ENCODE measurements at regions not wholly inside any gene's neighbourhood (a gene's known extent, or its start where the extent isn't known, plus 50 kb on each side); places are given as distances from the start of the nearest gene placed in this dataset.

DNA sequence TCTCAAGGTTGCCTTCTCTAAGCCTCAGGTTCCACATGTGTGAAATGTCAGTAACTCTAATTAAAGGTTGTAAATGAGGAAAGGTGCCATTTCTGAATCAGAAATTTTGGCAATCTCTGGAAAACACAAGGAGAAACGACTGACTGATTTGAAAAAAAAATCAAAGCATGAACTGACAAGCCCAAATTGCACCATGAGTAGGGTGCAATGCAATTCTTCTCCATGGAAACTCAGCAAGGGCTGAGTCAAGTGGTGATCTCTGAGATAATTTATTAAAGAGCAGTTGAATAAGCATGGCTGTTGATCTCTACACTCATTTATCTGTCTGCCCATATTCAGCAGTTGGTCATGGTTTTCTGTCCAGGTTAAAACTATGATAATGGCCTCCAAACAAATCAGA lies 201.6 kb upstream of the CMC1 start:
- no peak for DNase-seq
- Histone ChIP-seq H3K9me2 (replicated peaks; ENCODE audit: insufficient read depth, low read length) (no peaks in the 10 kb centered on the region), H3K36me3 (replicated peaks; ENCODE audit: insufficient read depth, low read length) (no peaks in the 10 kb centered on the region), H3K4me3 (ENCODE audit: low read length) (no peak overlapping the region), H3K9ac (ENCODE audit: low read length) (no peak overlapping the region), H3K27me3 (replicated peaks; ENCODE audit: insufficient read depth, low read length) (no peaks in the 10 kb centered on the region), H3K4me1 (ENCODE audit: low read length) (no peaks in the 10 kb centered on the region), H3K27ac (ENCODE audit: low read length) (no peak overlapping the region), H2AFZ (ENCODE audit: low read length) (no peak overlapping the region), H3K9me3 (replicated peaks; ENCODE audit: insufficient read depth, low read length) (no peaks in the 10 kb centered on the region), H3F3A (ENCODE audit: insufficient read depth, low read length) (no peaks in the 10 kb centered on the region), H3K4me2 (ENCODE audit: low read depth, low read length) (no peak overlapping the region), H3K79me2 (ENCODE audit: low read length) (no peaks in the 10 kb centered on the region), H4K20me1 (ENCODE audit: insufficient read depth, low read length) (no peaks in the 10 kb centered on the region)
- TF ChIP-seq EZH2phosphoT487 (IDR thresholded peaks at IDR 0.05; ENCODE audit: low read length) (no peak), EZH2 (optimal IDR thresholded peaks at IDR 0.05; ENCODE audit: low read depth, low read length) (no peak)
- TF ChIP-seq, protein P1, sequence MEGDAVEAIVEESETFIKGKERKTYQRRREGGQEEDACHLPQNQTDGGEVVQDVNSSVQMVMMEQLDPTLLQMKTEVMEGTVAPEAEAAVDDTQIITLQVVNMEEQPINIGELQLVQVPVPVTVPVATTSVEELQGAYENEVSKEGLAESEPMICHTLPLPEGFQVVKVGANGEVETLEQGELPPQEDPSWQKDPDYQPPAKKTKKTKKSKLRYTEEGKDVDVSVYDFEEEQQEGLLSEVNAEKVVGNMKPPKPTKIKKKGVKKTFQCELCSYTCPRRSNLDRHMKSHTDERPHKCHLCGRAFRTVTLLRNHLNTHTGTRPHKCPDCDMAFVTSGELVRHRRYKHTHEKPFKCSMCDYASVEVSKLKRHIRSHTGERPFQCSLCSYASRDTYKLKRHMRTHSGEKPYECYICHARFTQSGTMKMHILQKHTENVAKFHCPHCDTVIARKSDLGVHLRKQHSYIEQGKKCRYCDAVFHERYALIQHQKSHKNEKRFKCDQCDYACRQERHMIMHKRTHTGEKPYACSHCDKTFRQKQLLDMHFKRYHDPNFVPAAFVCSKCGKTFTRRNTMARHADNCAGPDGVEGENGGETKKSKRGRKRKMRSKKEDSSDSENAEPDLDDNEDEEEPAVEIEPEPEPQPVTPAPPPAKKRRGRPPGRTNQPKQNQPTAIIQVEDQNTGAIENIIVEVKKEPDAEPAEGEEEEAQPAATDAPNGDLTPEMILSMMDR (IDR thresholded peaks at IDR 0.05; ENCODE audit: low read length) = no peak

DNA sequence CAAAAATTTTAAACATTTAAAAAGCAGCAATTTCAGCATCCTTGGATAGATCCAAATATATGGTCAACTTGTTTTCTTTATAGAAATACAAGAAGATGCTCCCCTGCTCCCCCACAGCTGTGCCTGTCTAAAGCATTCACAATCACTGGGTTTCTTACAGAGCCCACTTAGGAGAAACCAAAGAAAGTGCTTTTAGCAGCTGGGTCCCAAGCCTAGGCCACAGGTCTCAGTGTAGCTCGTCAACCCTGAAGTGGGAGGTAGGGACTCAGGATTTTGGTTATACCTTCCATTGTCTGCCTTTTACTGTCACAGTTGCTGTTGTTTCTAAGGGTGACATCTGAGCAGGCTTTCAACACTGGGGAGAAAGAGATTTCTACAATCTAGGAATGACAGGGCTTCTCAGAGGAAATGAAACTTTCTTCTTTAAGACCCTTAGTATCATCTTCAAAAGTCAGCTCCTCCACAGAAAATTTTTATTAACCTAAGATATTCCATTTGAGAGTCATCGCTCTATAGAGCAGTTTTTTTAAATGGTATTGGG lies 199.3 kb upstream of the CMC1 start:
- Histone ChIP-seq H3K9me2 (replicated peaks; ENCODE audit: insufficient read depth, low read length) (no peaks in the 10 kb centered on the region), H3K4me1 (ENCODE audit: low read length) (no peaks in the 10 kb centered on the region), H3K36me3 (replicated peaks; ENCODE audit: insufficient read depth, low read length) (no peaks in the 10 kb centered on the region), H3K9ac (ENCODE audit: low read length) (no peak overlapping the region), H3K4me3 (ENCODE audit: low read length) (no peak overlapping the region), H4K20me1 (ENCODE audit: insufficient read depth, low read length) (no peaks in the 10 kb centered on the region), H3K27me3 (replicated peaks; ENCODE audit: insufficient read depth, low read length) (no peaks in the 10 kb centered on the region), H3K4me2 (ENCODE audit: low read depth, low read length) (no peak overlapping the region), H3K27ac (ENCODE audit: low read length) (no peak overlapping the region), H2AFZ (ENCODE audit: low read length) (no peak overlapping the region), H3F3A (ENCODE audit: insufficient read depth, low read length) (no peaks in the 10 kb centered on the region), H3K79me2 (ENCODE audit: low read length) (no peaks in the 10 kb centered on the region), H3K9me3 (replicated peaks; ENCODE audit: insufficient read depth, low read length) (no peaks in the 10 kb centered on the region)
- TF ChIP-seq EZH2phosphoT487 (IDR thresholded peaks at IDR 0.05; ENCODE audit: low read length) (no peak), EZH2 (optimal IDR thresholded peaks at IDR 0.05; ENCODE audit: low read depth, low read length) (no peak)
- TF ChIP-seq, protein P1 (IDR thresholded peaks at IDR 0.05; ENCODE audit: low read length) = no peak
- no peak for DNase-seq

DNA sequence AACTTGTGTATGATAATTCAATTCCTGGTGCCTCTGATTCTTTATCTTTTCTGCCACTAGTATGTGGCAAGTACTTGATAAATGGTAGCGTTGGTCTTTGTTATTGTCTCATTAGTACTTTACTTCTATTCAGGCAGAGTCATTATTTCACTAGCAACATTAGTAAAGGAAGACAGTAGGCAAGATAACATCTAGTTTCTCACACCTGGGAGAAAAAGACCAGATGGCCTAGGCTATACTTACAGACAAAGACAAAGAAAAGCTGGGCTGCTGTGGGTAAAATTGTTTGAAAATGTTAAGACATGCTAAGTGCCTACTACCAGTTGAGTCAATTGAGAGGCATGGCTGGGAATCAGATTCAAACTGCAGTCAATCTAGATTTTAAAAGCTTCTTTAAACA lies 198.7 kb upstream of the CMC1 start:
- no peak overlapping the region for H3K9ac ChIP-seq (ENCODE audit: low read length)
- no peak for DNase-seq

More for the DNA sequence above, 198.7 kb upstream of the CMC1 start:
- Histone ChIP-seq H2AFZ (ENCODE audit: low read length) (no peak overlapping the region), H3K4me1 (ENCODE audit: low read length) (no peaks in the 10 kb centered on the region), H3K9me2 (replicated peaks; ENCODE audit: insufficient read depth, low read length) (no peaks in the 10 kb centered on the region), H3K9me3 (replicated peaks; ENCODE audit: insufficient read depth, low read length) (no peaks in the 10 kb centered on the region), H3K36me3 (replicated peaks; ENCODE audit: insufficient read depth, low read length) (no peaks in the 10 kb centered on the region), H3K27ac (ENCODE audit: low read length) (no peak overlapping the region), H3K27me3 (replicated peaks; ENCODE audit: insufficient read depth, low read length) (no peaks in the 10 kb centered on the region), H3K4me3 (ENCODE audit: low read length) (no peak overlapping the region), H4K20me1 (ENCODE audit: insufficient read depth, low read length) (no peaks in the 10 kb centered on the region), H3K79me2 (ENCODE audit: low read length) (no peaks in the 10 kb centered on the region), H3F3A (ENCODE audit: insufficient read depth, low read length) (no peaks in the 10 kb centered on the region), H3K4me2 (ENCODE audit: low read depth, low read length) (no peak overlapping the region)
- TF ChIP-seq, protein P1 (IDR thresholded peaks at IDR 0.05; ENCODE audit: low read length) = no peak
- TF ChIP-seq EZH2phosphoT487 (IDR thresholded peaks at IDR 0.05; ENCODE audit: low read length) (no peak), EZH2 (optimal IDR thresholded peaks at IDR 0.05; ENCODE audit: low read depth, low read length) (no peak)
